ENCODE measurements at regions not wholly inside any gene's neighbourhood (a gene's known extent, or its start where the extent isn't known, plus 50 kb on each side); places are given as distances from the start of the nearest gene placed in this dataset.

DNA sequence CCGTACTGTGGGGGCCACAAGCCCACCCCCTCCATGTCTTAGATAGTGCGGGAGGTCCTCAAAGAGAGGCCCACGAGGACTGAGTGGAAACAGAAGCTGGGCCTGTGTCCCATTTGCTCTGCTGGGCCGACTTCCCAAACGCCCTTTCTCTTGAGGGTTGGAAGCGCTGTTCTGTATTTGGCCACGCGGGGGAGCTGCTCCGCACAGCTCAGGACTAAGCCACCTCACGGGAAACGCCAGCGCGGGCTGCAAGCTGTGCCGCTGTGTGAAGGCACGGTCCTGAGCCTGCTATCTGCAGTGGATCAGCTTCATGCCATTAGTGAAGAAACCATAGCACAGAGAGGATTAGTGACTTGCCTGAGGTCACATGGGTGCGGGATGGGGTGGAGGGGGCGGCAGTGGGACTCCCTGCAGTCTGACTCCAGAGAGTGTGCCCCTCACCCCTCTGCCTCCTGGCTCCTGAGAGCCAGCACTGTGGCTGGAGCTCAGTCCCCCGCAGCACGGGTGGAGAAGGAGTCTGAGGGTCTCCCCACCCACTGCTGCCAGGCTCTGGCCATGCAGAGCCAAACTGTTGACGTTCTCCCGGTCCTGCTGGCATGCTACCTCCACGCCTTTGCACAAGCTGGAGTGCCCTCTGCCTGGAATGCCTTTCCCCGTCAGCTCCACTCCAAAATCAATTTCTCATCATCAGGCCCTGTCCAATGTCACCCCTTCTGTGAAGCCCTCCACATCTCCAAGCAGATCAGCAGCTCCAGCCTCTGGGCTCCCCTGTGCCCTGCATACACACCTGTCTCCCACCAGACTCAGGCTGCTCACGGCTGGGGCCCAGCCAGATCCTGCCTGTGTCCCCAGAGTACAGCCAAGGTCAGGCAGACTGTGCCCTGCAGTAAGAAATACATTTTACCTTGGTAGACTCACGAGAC, 51.5 kb upstream of the LRRC32 start:
- peak; percentile 88 to 95 (median 93) for DNase-seq

DNA sequence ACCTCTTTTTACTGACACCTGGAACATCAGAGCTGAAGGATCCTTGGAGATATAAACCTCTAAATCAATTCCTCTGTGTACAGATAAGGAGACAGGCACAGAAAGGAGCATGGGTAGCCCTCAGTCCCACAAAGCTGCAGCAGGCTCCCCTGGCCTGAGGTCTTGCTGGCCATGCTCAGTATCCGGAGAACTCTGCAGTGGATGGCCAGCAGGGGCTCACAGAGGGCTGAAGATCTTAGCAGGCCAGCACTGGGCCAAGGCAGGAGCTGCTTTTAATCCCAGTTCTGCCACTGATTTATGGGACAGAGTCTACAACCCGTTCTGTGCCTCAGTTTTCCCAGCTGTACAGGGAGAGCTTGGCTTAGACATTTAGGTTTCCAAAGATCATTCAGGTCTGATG, 52.6 kb upstream of the LRRC32 start:
- peak in 1 of 4 experiments; percentile 10 for DNase-seq

DNA sequence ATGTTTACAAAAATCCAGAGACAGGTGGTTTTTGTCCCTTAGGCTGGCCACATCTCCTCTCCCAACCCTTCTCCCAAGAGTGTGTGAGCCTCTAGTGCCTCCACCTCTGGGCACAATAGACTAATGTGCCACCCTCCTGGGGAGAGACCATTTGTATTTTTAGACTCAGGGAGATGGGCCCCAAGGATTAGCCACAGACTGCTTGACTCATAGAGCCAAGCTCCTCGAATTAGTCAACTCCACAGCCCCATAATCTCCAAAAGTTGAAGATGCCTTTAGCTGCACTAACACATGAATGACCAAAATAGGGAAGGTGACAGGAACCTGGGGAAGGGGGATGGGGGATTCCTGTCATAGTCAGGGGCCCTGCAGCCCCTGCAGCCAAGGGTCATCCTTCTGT, 53.0 kb upstream of the LRRC32 start:
- no peak for DNase-seq

DNA sequence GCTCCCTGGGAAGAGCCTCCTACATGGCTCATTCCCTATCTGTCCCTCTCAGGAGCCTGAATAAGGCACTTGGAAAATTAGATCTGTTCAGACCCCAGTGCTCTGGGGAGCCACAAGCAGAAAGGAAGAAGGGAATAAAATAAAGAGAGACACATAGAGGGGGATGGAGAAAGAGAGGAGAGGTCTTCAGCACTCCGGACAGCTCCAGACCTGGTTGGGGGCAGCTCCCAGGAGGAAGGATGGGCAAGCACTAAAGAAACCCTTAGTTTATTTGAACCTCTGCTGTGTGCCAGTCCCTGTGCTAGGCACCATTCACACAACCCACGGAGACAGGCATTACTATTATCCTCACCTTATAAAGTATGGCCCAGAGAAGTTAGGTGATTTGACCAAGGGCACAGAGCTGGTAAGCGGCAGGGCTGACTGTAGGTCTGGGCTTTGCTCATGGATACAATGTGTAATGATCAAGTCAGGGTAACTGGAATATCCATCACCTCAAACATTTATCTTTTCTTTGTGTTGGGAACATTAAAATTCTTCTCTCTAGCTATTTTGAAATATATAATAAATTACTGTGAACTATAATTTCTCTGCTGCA, 53.7 kb upstream of the LRRC32 start:
- DNase-seq, result no peak

DNA sequence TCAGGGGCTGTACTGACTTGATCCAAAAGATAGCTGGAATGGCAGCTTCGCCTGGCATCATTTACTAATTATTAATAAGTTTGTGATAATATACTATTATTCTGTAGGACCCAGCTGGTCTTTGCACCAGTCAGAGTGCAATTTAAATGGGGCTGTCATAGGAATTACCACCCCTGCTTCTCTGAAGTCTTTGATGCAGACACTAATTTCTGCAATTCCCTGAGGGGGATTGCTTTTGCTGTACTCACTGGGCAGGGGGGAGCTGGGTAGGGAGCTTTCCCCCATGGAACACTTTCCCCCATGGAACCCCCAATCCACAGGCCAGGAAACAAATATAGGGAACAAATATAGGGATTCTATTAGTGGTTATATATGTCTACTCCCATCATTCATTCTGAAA, 54.9 kb upstream of the TSKU start:
- no peak for DNase-seq

DNA sequence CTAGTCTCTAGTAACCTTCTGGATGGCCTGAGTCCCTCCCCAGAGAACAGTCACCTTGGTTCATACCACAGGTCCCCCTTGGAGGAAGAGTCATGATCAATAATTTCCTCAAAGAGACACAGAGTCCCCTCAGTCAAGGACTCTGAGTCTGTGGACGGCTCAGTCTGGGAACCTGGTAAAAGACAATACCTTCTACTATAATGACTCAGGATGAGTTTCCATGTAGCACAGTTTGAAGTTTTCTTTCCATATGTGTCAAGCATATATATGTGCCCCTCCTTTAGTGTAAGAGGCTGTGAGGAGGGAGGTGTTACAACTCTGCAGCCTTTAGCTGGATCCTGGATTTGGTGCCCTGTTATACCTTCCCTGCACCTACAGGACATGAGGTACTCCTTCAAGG, 54.4 kb upstream of the TSKU start:
- no peak for DNase-seq

DNA sequence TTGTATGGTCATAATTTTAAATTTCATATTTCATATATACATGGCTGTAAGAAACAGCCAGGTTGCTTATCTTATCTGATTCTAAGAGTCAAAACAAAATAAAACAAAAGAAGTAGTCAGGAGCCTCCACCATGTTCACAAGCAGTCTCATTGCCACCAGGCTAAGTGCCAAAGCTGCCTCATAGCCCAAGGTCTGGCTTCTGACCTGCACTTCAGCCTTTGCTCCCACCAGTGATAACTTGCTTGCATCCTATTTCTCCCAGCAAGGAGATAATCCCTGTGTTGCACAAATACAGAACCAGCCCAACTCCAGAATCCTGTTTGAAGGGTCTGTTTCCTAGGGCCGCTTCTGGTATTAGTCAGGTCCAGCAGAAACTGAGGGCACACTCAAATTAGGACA, 53.9 kb upstream of the TSKU start:
- no peak for DNase-seq

DNA sequence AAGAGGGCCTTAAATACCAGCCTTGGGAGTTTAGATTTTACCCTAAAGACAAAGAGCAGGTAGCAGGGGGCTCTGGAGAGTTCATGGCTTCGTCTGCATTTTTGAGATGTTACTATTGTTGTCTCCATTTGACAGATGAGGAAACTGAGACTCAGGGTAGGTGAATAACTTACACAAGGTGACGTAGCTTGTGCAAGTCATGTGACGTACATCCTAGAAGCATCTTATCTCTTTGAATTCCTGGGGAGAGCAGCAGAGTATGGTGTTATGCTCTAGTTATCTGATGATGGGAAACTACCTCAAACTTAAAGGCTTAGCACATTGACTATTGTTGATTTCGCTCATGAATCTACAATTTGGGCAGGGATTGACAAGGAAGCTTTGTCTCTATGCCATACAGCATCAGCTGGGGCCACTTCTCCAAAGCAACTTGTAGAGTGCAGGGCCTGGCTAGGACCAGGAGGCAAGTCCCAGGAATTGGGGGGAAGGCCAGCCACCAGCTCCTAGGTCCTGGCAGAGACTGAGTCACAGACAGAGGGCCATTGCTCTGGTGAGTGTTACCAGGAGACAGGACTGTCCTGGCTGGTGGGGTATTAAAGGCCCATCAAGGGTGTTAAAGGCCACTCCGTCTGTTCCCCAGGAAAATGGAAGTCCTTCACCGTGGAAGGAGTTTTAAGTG, 52.1 kb upstream of the TSKU start:
- peak in 3 of 4 experiments; percentile 35 to 65 (median 36) for DNase-seq

DNA sequence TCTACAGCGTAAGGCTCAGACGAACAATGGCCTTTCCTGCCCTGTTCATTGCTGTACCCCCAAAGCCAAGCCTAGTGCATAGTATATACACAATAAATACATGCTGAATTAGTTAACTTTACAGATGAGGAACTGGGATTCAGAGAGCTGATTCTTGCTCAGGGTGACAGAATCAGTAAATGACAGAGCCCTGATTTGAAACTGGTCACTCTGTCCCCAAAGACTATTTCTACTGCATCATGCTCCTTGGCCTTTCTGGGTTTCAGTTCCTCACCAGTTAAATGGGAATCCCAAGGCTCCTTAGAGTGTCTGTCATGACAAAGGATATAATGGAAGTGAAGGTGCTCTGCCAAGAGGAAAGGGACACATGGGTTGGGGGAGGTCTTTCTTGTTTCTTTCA, 50.5 kb upstream of the TSKU start:
- DNase-seq, result peak; percentile 39 to 65 (median 48)

Data from suppressor macrophage (primary cell).